ENCODE measurements at regions not wholly inside any gene's neighbourhood (a gene's known extent, or its start where the extent isn't known, plus 50 kb on each side); places are given as distances from the start of the nearest gene placed in this dataset.

- no peak for TF ChIP-seq CTCF (IDR thresholded peaks at IDR 0.05; ENCODE audit: low read length)
- no peak for TF ChIP-seq EZH2 (optimal IDR thresholded peaks at IDR 0.05; ENCODE audit: low read depth, low read length)
- TF ChIP-seq EZH2phosphoT487 (IDR thresholded peaks at IDR 0.05; ENCODE audit: low read length), result no peak
These were observed 537.2 kb upstream of the TLE4 start for GRCh38 chr9:79034583-79034982.
